ENCODE measurements at regions not wholly inside any gene's neighbourhood (a gene's known extent, or its start where the extent isn't known, plus 50 kb on each side); places are given as distances from the start of the nearest gene placed in this dataset.

- Histone ChIP-seq H3K9ac (ENCODE audit: low read length) (no peak overlapping the region), H3K27ac (ENCODE audit: low read depth, low read length) (no peak overlapping the region), H3K27me3 (ENCODE audit: control insufficient read depth, insufficient read depth, low read length) (no peaks in the 10 kb centered on the region), H3K4me3 (ENCODE audit: low read depth, low read length) (no peak overlapping the region), H3K9me3 (ENCODE audit: control insufficient read depth, insufficient read depth, low read depth, low read length) (no peaks in the 10 kb centered on the region), H3K36me3 (ENCODE audit: control insufficient read depth, insufficient read depth, low read length) (no peaks in the 10 kb centered on the region), H3K4me1 (ENCODE audit: control insufficient read depth, insufficient read depth, low read length) (no peaks in the 10 kb centered on the region)
These were observed 460.0 kb downstream of the PSAT1 start for GRCh38 chr9:78756813-78757510.

- no peaks in the 10 kb centered on the region for H3K9me3 ChIP-seq (ENCODE audit: control insufficient read depth, insufficient read depth, low read depth, low read length)
- no peaks in the 10 kb centered on the region for H3K27me3 ChIP-seq (ENCODE audit: control insufficient read depth, insufficient read depth, low read length)
- H3K9ac ChIP-seq (ENCODE audit: low read length): no peak overlapping the region
- no peak overlapping the region for H3K27ac ChIP-seq (ENCODE audit: low read depth, low read length)
- no peaks in the 10 kb centered on the region for H3K4me1 ChIP-seq (ENCODE audit: control insufficient read depth, insufficient read depth, low read length)
- H3K4me3 ChIP-seq (ENCODE audit: low read depth, low read length): no peak overlapping the region
- no peaks in the 10 kb centered on the region for H3K36me3 ChIP-seq (ENCODE audit: control insufficient read depth, insufficient read depth, low read length)
These were observed 466.5 kb downstream of the PSAT1 start for GRCh38 chr9:78763424-78763823.

DNA sequence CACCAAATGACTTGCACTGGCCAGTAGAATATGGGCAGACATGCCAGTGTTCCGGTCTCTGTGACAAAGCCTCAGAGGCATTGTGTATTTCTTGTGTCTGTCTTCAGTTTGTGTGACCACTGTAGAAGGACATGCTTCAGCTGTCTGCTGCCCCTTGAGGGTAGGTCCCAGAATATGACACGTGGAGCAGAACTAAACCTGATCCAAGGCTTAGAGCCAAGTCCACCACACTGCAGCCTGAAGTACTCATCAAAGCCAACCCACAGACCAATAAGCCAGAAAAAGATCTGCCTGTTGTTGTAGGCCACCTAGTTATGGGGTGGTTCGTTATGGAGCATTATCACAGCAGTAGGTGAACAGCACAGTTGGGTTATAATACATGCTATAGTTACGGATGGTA, 468.9 kb downstream of the PSAT1 start:
- no peak overlapping the region for H3K27ac ChIP-seq (ENCODE audit: low read depth, low read length)
- no peak overlapping the region for H3K9ac ChIP-seq (ENCODE audit: low read length)
- H3K4me1 ChIP-seq (ENCODE audit: control insufficient read depth, insufficient read depth, low read length): no peaks in the 10 kb centered on the region

DNA sequence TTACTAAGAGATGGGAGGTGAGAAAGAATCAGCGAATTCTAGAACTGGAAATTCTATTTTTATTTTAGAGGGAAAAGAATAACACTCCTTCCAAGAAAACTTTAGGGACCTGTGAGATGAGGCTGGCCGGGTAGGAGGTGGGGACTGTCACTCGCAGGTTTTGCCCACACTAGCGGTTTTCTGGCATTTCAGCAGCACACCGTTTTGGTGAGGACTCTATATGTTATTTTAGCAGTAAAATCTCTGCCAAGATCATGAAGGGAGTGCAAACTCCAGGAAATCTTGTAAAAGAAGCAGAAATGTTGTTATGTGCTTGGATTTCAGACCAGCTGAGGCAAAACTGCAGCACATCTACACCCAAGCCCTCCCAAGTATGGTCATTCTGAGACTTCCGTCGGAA, 470.6 kb downstream of the PSAT1 start:
- Histone ChIP-seq H3K36me3 (ENCODE audit: control insufficient read depth, insufficient read depth, low read length) (no peaks in the 10 kb centered on the region), H3K4me3 (ENCODE audit: low read depth, low read length) (no peak overlapping the region), H3K9me3 (ENCODE audit: control insufficient read depth, insufficient read depth, low read depth, low read length) (no peaks in the 10 kb centered on the region), H3K27me3 (ENCODE audit: control insufficient read depth, insufficient read depth, low read length) (no peaks in the 10 kb centered on the region), H3K27ac (ENCODE audit: low read depth, low read length) (no peak overlapping the region), H3K4me1 (ENCODE audit: control insufficient read depth, insufficient read depth, low read length) (no peaks in the 10 kb centered on the region), H3K9ac (ENCODE audit: low read length) (no peak overlapping the region)

More for the DNA sequence above, 468.9 kb downstream of the PSAT1 start:
- Histone ChIP-seq H3K4me3 (ENCODE audit: low read depth, low read length) (no peak overlapping the region), H3K36me3 (ENCODE audit: control insufficient read depth, insufficient read depth, low read length) (no peaks in the 10 kb centered on the region), H3K9me3 (ENCODE audit: control insufficient read depth, insufficient read depth, low read depth, low read length) (no peaks in the 10 kb centered on the region), H3K27me3 (ENCODE audit: control insufficient read depth, insufficient read depth, low read length) (no peaks in the 10 kb centered on the region)

DNA sequence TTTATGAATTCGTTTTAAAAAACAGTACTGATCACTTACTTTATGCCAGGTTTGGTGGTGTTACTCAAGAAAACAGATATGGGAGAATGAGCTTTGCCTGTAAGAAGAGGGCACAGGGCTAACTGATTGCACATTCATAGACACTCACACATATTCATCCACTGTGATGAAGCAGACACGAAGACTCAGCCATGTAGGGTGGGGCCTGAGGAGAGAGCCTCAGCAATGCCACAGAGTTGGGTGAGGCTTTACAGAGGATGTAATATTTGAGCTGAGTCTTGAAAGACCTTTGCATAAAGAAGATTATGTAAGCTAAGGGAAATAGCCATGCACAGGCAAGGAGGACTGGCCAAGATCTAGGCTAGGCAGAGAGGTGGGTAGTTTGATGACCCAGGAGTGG, 472.8 kb downstream of the PSAT1 start:
- no peaks in the 10 kb centered on the region for H3K9me3 ChIP-seq (ENCODE audit: control insufficient read depth, insufficient read depth, low read depth, low read length)
- H3K9ac ChIP-seq (ENCODE audit: low read length): no peak overlapping the region
- H3K27ac ChIP-seq (ENCODE audit: low read depth, low read length): no peak overlapping the region
- H3K27me3 ChIP-seq (ENCODE audit: control insufficient read depth, insufficient read depth, low read length): no peaks in the 10 kb centered on the region
- no peaks in the 10 kb centered on the region for H3K4me1 ChIP-seq (ENCODE audit: control insufficient read depth, insufficient read depth, low read length)
- no peak overlapping the region for H3K4me3 ChIP-seq (ENCODE audit: low read depth, low read length)
- no peaks in the 10 kb centered on the region for H3K36me3 ChIP-seq (ENCODE audit: control insufficient read depth, insufficient read depth, low read length)

DNA sequence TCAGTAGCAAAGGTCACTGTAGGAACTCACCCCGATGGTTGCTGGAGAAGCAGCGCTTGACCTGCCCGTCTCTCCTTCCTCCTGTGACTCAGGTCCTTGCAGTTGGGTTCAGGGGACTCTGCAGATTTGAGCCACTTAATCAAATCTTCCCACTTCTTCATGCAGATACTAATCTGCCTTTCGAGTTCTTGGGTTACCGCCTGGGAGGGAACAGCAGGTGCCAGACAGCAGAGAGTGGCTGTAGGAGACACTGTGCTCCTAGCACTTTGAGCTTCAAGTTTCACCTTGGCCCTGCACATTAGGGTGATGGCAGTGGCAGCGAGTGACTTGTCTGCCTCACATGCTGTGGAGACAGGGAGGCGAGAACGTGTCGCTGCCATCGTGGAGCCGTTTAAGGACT, 478.3 kb downstream of the PSAT1 start:
- H3K4me3 ChIP-seq (ENCODE audit: low read depth, low read length): no peak overlapping the region
- H3K27ac ChIP-seq (ENCODE audit: low read depth, low read length): no peak overlapping the region
- no peak overlapping the region for H3K9ac ChIP-seq (ENCODE audit: low read length)
- no peaks in the 10 kb centered on the region for H3K9me3 ChIP-seq (ENCODE audit: control insufficient read depth, insufficient read depth, low read depth, low read length)
- peaks cover 13% of the 10 kb centered on the region for H3K4me1 ChIP-seq (ENCODE audit: control insufficient read depth, insufficient read depth, low read length)
- H3K27me3 ChIP-seq (ENCODE audit: control insufficient read depth, insufficient read depth, low read length): no peaks in the 10 kb centered on the region
- no peaks in the 10 kb centered on the region for H3K36me3 ChIP-seq (ENCODE audit: control insufficient read depth, insufficient read depth, low read length)

DNA sequence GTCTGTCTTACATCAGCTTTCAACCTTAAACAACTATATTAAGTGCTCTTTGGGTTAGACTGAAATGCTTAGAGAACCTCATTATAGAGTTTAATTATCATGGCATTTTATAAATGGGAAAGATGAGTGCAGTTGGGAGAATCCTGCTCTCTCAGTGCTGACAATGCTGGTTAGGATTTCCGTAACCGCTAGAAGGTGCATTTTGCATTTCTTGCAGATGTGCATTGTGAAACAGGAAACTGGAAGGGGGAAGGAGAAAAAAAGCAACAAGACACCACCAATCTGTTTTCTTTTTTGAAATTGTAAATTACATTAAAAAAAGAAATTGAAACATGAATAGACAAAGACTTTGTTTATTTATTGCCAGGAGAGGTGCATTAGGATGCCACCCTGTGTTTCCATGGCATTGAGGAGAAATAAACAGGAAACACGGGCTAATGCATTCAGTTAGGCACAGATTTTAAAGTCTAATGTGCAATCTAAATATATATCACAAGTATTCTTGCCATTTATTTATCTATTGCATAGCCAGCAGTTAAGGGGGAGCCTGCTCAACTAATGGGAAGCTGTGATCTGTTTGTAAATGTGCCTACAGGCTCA, 478.9 kb downstream of the PSAT1 start:
- H3K27ac ChIP-seq (ENCODE audit: low read depth, low read length): no peak overlapping the region

DNA sequence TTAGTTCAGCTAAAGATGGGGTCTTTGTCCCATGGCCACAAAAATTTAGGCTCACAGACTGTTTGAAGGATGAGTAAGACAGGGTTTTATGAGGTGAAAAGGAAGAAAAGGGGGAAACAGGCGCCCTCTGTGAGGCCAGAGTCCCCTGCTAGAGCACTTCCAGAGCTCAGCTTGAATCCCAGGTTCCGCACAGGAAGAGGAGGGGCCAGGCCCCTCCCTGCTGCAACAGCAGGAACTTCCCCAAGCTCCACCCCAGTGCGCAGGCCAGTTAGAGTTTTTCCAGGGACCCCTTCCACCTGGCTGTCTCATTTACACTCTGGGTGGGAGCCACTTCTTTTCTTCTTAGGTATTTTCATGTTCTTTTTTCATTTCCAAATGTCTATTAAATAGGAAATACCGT, 480.8 kb downstream of the PSAT1 start:
- Histone ChIP-seq H3K4me1 (ENCODE audit: control insufficient read depth, insufficient read depth, low read length) (peaks cover 15% of the 10 kb centered on the region), H3K9me3 (ENCODE audit: control insufficient read depth, insufficient read depth, low read depth, low read length) (no peaks in the 10 kb centered on the region), H3K27ac (ENCODE audit: low read depth, low read length) (no peak overlapping the region), H3K4me3 (ENCODE audit: low read depth, low read length) (no peak overlapping the region), H3K9ac (ENCODE audit: low read length) (no peak overlapping the region), H3K36me3 (ENCODE audit: control insufficient read depth, insufficient read depth, low read length) (no peaks in the 10 kb centered on the region), H3K27me3 (ENCODE audit: control insufficient read depth, insufficient read depth, low read length) (no peaks in the 10 kb centered on the region)

More for the DNA sequence above, 478.9 kb downstream of the PSAT1 start:
- Histone ChIP-seq H3K9ac (ENCODE audit: low read length) (no peak overlapping the region), H3K4me3 (ENCODE audit: low read depth, low read length) (no peak overlapping the region), H3K4me1 (ENCODE audit: control insufficient read depth, insufficient read depth, low read length) (peaks cover 15% of the 10 kb centered on the region), H3K9me3 (ENCODE audit: control insufficient read depth, insufficient read depth, low read depth, low read length) (no peaks in the 10 kb centered on the region), H3K36me3 (ENCODE audit: control insufficient read depth, insufficient read depth, low read length) (no peaks in the 10 kb centered on the region), H3K27me3 (ENCODE audit: control insufficient read depth, insufficient read depth, low read length) (no peaks in the 10 kb centered on the region)

- Histone ChIP-seq H3K27me3 (ENCODE audit: control insufficient read depth, insufficient read depth, low read length) (no peaks in the 10 kb centered on the region), H3K9me3 (ENCODE audit: control insufficient read depth, insufficient read depth, low read depth, low read length) (no peaks in the 10 kb centered on the region), H3K36me3 (ENCODE audit: control insufficient read depth, insufficient read depth, low read length) (no peaks in the 10 kb centered on the region), H3K9ac (ENCODE audit: low read length) (no peak overlapping the region), H3K4me3 (ENCODE audit: low read depth, low read length) (no peak overlapping the region), H3K4me1 (ENCODE audit: control insufficient read depth, insufficient read depth, low read length) (peaks cover 15% of the 10 kb centered on the region), H3K27ac (ENCODE audit: low read depth, low read length) (no peak overlapping the region)
These were observed 481.4 kb downstream of the PSAT1 start for GRCh38 chr9:78778318-78778717.

GRCh38 chr9:78778861-78779374, 482.0 kb downstream of the PSAT1 start:
- Histone ChIP-seq H3K36me3 (ENCODE audit: control insufficient read depth, insufficient read depth, low read length) (no peaks in the 10 kb centered on the region), H3K27ac (ENCODE audit: low read depth, low read length) (no peak overlapping the region), H3K4me1 (ENCODE audit: control insufficient read depth, insufficient read depth, low read length) (peaks cover 15% of the 10 kb centered on the region)

DNA sequence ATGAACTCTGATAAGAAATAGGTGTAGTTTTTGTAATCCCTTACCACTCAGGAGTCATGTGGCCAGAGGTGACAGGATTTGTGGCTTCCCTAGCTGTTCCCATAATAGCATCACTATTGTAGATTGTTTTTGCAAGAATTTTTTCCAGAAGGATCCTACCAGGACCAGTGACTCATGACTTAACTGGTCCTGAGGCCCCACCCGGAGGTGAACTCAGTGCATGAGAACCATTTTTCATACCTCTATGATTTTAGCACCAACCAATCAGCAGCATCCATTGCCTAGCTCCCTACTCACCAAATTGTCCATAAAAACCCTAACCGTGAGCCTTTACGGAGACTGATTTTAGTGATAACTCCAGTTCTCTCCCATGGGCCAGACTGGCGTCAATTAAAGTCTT, 484.8 kb downstream of the PSAT1 start:
- Histone ChIP-seq H3K9me3 (ENCODE audit: control insufficient read depth, insufficient read depth, low read depth, low read length) (no peaks in the 10 kb centered on the region), H3K27me3 (ENCODE audit: control insufficient read depth, insufficient read depth, low read length) (no peaks in the 10 kb centered on the region), H3K4me1 (ENCODE audit: control insufficient read depth, insufficient read depth, low read length) (peaks cover 15% of the 10 kb centered on the region), H3K4me3 (ENCODE audit: low read depth, low read length) (no peak overlapping the region), H3K27ac (ENCODE audit: low read depth, low read length) (no peak overlapping the region), H3K9ac (ENCODE audit: low read length) (no peak overlapping the region), H3K36me3 (ENCODE audit: control insufficient read depth, insufficient read depth, low read length) (no peaks in the 10 kb centered on the region)

More at GRCh38 chr9:78778861-78779374, 482.0 kb downstream of the PSAT1 start:
- Histone ChIP-seq H3K4me3 (ENCODE audit: low read depth, low read length) (no peak overlapping the region), H3K9ac (ENCODE audit: low read length) (no peak overlapping the region), H3K9me3 (ENCODE audit: control insufficient read depth, insufficient read depth, low read depth, low read length) (no peaks in the 10 kb centered on the region), H3K27me3 (ENCODE audit: control insufficient read depth, insufficient read depth, low read length) (no peaks in the 10 kb centered on the region)
